Tibial nerve (tissue), 4 donors: ENCODE measurements at regions not wholly inside any gene's neighbourhood (a gene's known extent, or its start where the extent isn't known, plus 50 kb on each side); places are given as distances from the start of the nearest gene placed in this dataset.

ENCODE experiments used
- DNase-seq, 2 donors: peaks; one replicate each; pipeline ENCODE4 v3.0.0-alpha.2; 2019; ENCODE audit warnings: low spot score in 2 of 2
- H3K27ac ChIP-seq, 4 donors: fragments of 200-600 bp; sonication (generic) in 3 of 4; one replicate each; pipeline ENCODE4 v1.5.1; 2017 to 2019; ENCODE audit warnings: mild to moderate bottlenecking in 1 of 4
- H3K27me3 ChIP-seq, 2 donors: fragments of 200-600 bp; sonication (generic) in 1 of 2; one replicate each; pipeline versions ENCODE4 v1.5.1 to v1.6.0; 2017 to 2019
- H3K36me3 ChIP-seq, 3 donors: fragments of 200-600 bp; sonication (generic); one replicate each; pipeline ENCODE4 v1.5.1; 2018 to 2019
- H3K4me1 ChIP-seq, 4 donors: fragments of 200-600 bp; sonication (generic) in 3 of 4; one replicate each; pipeline ENCODE4 v1.5.1; 2017 to 2019
- H3K4me3 ChIP-seq, 4 donors: fragments of 200-600 bp; sonication (generic) in 3 of 4; one replicate each; pipeline ENCODE4 v1.5.1; 2017 to 2019; ENCODE audit warnings: mild to moderate bottlenecking in 1 of 4, moderate library complexity in 1 of 4
- H3K9me3 ChIP-seq, 4 donors: fragments of 200-600 bp; sonication (generic) in 3 of 4; one replicate each; pipeline ENCODE4 v1.5.1; 2017 to 2019
- CTCF ChIP-seq, 5 experiments: fragments of 200-600 bp in 3 of 5; fragments of 450-650 bp in 2 of 5; sonication (generic) in 3 of 5; IDR thresholded peaks; one replicate each; pipeline ENCODE4 v1.5.1; 2016 to 2019; ENCODE audit warnings: antibody characterized with exemption in 5 of 5, mild to moderate bottlenecking in 3 of 5, moderate library complexity in 2 of 5
- EP300 ChIP-seq, 2 donors: sonication (generic); formaldehyde crosslinking; IDR thresholded peaks; one replicate each; pipeline ENCODE4 v1.6.1; 2017; ENCODE audit warnings: antibody characterized with exemption in 2 of 2, mild to moderate bottlenecking in 1 of 2
- POLR2A ChIP-seq, 2 donors: fragments of 450-650 bp; IDR thresholded peaks; one replicate each; pipeline ENCODE4 v1.6.1; 2017; ENCODE audit warnings: antibody characterized with exemption in 2 of 2, mild to moderate bottlenecking in 2 of 2, moderate library complexity in 2 of 2
- WGBS, 2 donors: methylation state at CpG; one replicate each; pipeline ENCODE4 v1.1.5; 2018; 5-methylcytosine and 5-hydroxymethylcytosine counted together

DNA sequence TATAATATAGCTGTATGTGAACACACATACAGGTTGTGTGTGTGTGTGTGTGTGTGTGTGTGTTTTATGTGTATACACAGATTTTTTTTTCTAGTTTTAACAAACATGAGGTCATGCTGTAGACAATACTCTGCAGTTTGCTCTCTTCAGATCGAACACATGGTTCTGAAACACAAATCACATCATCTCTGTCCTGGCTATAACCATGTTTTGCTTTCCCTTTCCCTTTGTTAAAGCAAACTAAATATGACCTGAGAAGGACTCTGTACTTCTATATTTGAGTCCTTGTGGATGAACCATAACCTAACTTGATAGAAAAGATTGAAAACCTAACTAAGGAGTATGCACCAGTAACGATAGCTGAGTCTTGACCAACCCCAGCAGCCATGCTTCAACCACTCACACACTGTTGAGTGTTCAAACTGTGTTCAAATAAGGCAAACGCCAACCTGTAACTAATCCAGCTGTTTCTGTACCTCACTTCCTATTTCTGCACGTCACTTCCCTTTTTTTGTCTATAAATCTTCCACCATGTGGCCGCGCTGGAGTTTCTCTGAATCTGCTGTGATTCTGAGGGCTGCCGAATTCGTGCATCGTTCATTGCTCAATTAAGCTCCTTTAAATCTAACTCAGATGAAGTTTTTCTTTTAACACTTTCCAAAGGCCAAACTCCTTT is 303.8 kb downstream of the HS3ST3B1 start:
- Histone ChIP-seq H3K4me3 (peak overlapping the region in 1 of 4 donors; percentile 4), H3K27ac (no peak overlapping the region), H3K27me3 (no peaks in the 10 kb centered on the region), H3K36me3 (no peaks in the 10 kb centered on the region), H3K9me3 (peaks cover 0 to 5% (median 0%) of the 10 kb centered on the region in 4 donors), H3K4me1 (no peaks in the 10 kb centered on the region)
- no peak for DNase-seq
- TF ChIP-seq EP300 (IDR thresholded peaks at IDR 0.05): no peak
- WGBS, 2 donors: 73 to 77% methylated on average over 9 of the region's 9 CpGs

GRCh38 chr17:14596224-14596623 is 295.3 kb downstream of the HS3ST3B1 start:
- no peak overlapping the region for H3K4me3 ChIP-seq
- no peak for TF ChIP-seq EP300 (IDR thresholded peaks at IDR 0.05)
- no peak for TF ChIP-seq CTCF (IDR thresholded peaks at IDR 0.05)
- TF ChIP-seq POLR2A (IDR thresholded peaks at IDR 0.05): no peak
- no peaks in the 10 kb centered on the region for H3K36me3 ChIP-seq
- no peaks in the 10 kb centered on the region for H3K4me1 ChIP-seq
- peaks cover 0 to 5% (median 0%) of the 10 kb centered on the region in 4 donors for H3K9me3 ChIP-seq
- 83 to 88% methylated on average over 4 of the region's 4 CpGs for WGBS, 2 donors
- H3K27me3 ChIP-seq: no peaks in the 10 kb centered on the region
- no peak for DNase-seq
- no peak overlapping the region for H3K27ac ChIP-seq

GRCh38 chr17:14595656-14596055 is 294.8 kb downstream of the HS3ST3B1 start:
- no peaks in the 10 kb centered on the region for H3K36me3 ChIP-seq
- H3K4me3 ChIP-seq: no peak overlapping the region
- peaks cover 0 to 5% (median 0%) of the 10 kb centered on the region in 4 donors for H3K9me3 ChIP-seq
- TF ChIP-seq CTCF (IDR thresholded peaks at IDR 0.05): no peak
- TF ChIP-seq POLR2A (IDR thresholded peaks at IDR 0.05): no peak
- TF ChIP-seq EP300 (IDR thresholded peaks at IDR 0.05): no peak
- H3K4me1 ChIP-seq: no peaks in the 10 kb centered on the region
- no peaks in the 10 kb centered on the region for H3K27me3 ChIP-seq
- H3K27ac ChIP-seq: no peak overlapping the region
- 90 to 93% methylated on average over 6 of the region's 6 CpGs for WGBS, 2 donors
- DNase-seq: no peak

DNA sequence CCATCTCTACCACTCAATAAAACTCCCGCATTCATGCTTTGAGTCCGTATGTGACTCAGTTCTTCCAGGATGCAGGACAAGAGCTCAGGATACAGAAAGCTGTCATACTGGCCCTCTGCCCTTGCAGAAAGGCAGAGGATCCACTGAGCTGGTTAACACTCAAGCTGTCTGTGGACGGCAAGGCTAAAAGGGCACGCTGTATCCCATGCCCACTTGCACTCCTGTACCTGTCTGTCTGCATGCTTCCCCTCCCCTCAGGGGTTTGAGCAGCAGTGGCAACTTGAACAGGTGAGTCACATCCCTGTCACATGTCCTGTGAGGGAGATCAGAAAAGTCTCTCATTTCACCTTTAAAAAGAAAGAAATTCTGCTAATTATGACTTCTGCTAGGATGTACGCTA is 293.8 kb downstream of the HS3ST3B1 start:
- no peak for TF ChIP-seq EP300 (IDR thresholded peaks at IDR 0.05)
- TF ChIP-seq POLR2A (IDR thresholded peaks at IDR 0.05): no peak
- TF ChIP-seq CTCF (IDR thresholded peaks at IDR 0.05): no peak
- no peaks in the 10 kb centered on the region for H3K36me3 ChIP-seq
- no peaks in the 10 kb centered on the region for H3K4me1 ChIP-seq
- no peak for DNase-seq
- 91 to 96% methylated on average over 5 of the region's 5 CpGs for WGBS, 2 donors
- no peaks in the 10 kb centered on the region for H3K27me3 ChIP-seq
- no peak overlapping the region for H3K4me3 ChIP-seq
- H3K27ac ChIP-seq: no peak overlapping the region
- no peaks in the 10 kb centered on the region for H3K9me3 ChIP-seq

DNA sequence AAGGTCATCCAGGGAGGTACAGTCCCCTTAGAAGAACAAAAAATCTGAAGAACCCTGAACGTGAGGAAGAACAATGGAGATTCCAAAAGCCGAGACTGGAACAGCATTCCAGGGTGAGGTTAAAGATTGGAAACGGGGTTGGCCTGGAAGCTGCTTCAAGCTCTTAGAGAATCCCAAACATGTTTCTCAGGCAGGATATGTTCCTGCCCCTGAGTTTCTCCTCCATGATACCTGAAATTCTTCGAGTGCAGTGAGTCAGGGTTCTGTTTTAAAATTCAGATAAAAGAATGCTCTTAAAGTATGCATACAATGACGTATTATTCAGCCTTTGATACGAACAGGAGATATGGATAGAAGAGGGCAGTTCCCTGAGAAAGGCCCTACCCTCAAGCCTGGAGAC is 293.1 kb downstream of the HS3ST3B1 start:
- no peak for TF ChIP-seq EP300 (IDR thresholded peaks at IDR 0.05)
- TF ChIP-seq CTCF (IDR thresholded peaks at IDR 0.05): no peak
- TF ChIP-seq POLR2A (IDR thresholded peaks at IDR 0.05): no peak
- H3K27ac ChIP-seq: no peak overlapping the region
- no peaks in the 10 kb centered on the region for H3K36me3 ChIP-seq
- no peak overlapping the region for H3K4me3 ChIP-seq
- no peak for DNase-seq
- H3K9me3 ChIP-seq: no peaks in the 10 kb centered on the region
- 65 to 68% methylated on average over 6 of the region's 6 CpGs for WGBS, 2 donors
- no peaks in the 10 kb centered on the region for H3K27me3 ChIP-seq
- no peaks in the 10 kb centered on the region for H3K4me1 ChIP-seq
